Stimulated activated effector memory CD8-positive, alpha-beta T cell treated with anti-CD3 and anti-CD28 coated beads, Interleukin-12 subunit alpha, Interleukin-12 subunit beta, amount 100 ng/mL, for 72 hours (primary cell): ENCODE measurements at regions not wholly inside any gene's neighbourhood (a gene's known extent, or its start where the extent isn't known, plus 50 kb on each side); places are given as distances from the start of the nearest gene placed in this dataset.

ENCODE experiments used
- ATAC-seq: fragments of 150-1000 bp; cut with Tn5 transposase; 2 replicates; pipeline ENCODE4 v1.10.0; 2021
- DNase-seq, 2 donors: peaks; one replicate each; pipeline ENCODE4 v3.0.0; 2021 to 2022; ENCODE audit warnings: low spot score in 2 of 2
- H3K27ac Mint-ChIP-seq: one replicate; pipeline ENCODE4 v1.8.0; 2022; ENCODE audit warnings: mild to moderate bottlenecking, mixed read lengths
- H3K36me3 Mint-ChIP-seq: one replicate; pipeline ENCODE4 v1.8.0; 2022; ENCODE audit warnings: mild to moderate bottlenecking, mixed read lengths
- H3K4me1 Mint-ChIP-seq: one replicate; pipeline ENCODE4 v1.8.0; 2022; ENCODE audit warnings: mixed read lengths
- H3K4me3 Mint-ChIP-seq: one replicate; pipeline ENCODE4 v1.8.0; 2022; ENCODE audit warnings: mild to moderate bottlenecking, mixed read lengths
- H3K9me3 Mint-ChIP-seq: one replicate; pipeline ENCODE4 v1.8.0; 2022; ENCODE audit warnings: mixed read lengths

GRCh38 chr11:104402812-104403521, 239.0 kb upstream of the PDGFD start:
- no peak for DNase-seq
- Mint-ChIP-seq H3K27ac (no peak overlapping the region), H3K36me3 (no peaks in the 10 kb centered on the region), H3K9me3 (no peaks in the 10 kb centered on the region), H3K4me1 (no peaks in the 10 kb centered on the region), H3K4me3 (no peak overlapping the region)
- ATAC-seq, result peak; percentile 40

- Mint-ChIP-seq H3K36me3 (no peaks in the 10 kb centered on the region), H3K9me3 (no peaks in the 10 kb centered on the region), H3K4me1 (no peaks in the 10 kb centered on the region), H3K4me3 (no peak overlapping the region), H3K27ac (no peak overlapping the region)
- no peak for DNase-seq
- no peak for ATAC-seq
Measured at GRCh38 chr11:104394508-104394907, 230.6 kb upstream of the PDGFD start.

- Mint-ChIP-seq H3K4me3 (no peak overlapping the region), H3K27ac (no peak overlapping the region), H3K9me3 (no peaks in the 10 kb centered on the region), H3K4me1 (no peaks in the 10 kb centered on the region), H3K36me3 (no peaks in the 10 kb centered on the region)
- DNase-seq, result no peak
- ATAC-seq, result no peak
Measured at GRCh38 chr11:104390651-104391050, 226.7 kb upstream of the PDGFD start.

- no peaks in the 10 kb centered on the region for H3K9me3 Mint-ChIP-seq
- no peak for DNase-seq
- H3K36me3 Mint-ChIP-seq, result no peaks in the 10 kb centered on the region
- no peaks in the 10 kb centered on the region for H3K4me1 Mint-ChIP-seq
- H3K4me3 Mint-ChIP-seq, result no peak overlapping the region
- no peak for ATAC-seq
- H3K27ac Mint-ChIP-seq, result no peak overlapping the region
Measured at GRCh38 chr11:104385884-104386283, 221.9 kb upstream of the PDGFD start.

GRCh38 chr11:104380358-104380757, 216.4 kb upstream of the PDGFD start:
- Mint-ChIP-seq H3K27ac (no peak overlapping the region), H3K4me1 (no peaks in the 10 kb centered on the region), H3K36me3 (no peaks in the 10 kb centered on the region), H3K4me3 (no peak overlapping the region), H3K9me3 (no peaks in the 10 kb centered on the region)
- ATAC-seq (no peak), DNase-seq (no peak)

- H3K36me3 Mint-ChIP-seq, result no peaks in the 10 kb centered on the region
- H3K27ac Mint-ChIP-seq, result no peak overlapping the region
- no peak overlapping the region for H3K4me3 Mint-ChIP-seq
- DNase-seq (no peak), ATAC-seq (no peak)
- no peaks in the 10 kb centered on the region for H3K4me1 Mint-ChIP-seq
- H3K9me3 Mint-ChIP-seq, result no peaks in the 10 kb centered on the region
Measured at GRCh38 chr11:104372111-104372510, 208.2 kb upstream of the PDGFD start.

GRCh38 chr11:104370478-104370877, 206.5 kb upstream of the PDGFD start:
- ATAC-seq, result no peak
- no peaks in the 10 kb centered on the region for H3K4me1 Mint-ChIP-seq
- H3K9me3 Mint-ChIP-seq, result no peaks in the 10 kb centered on the region
- H3K4me3 Mint-ChIP-seq, result no peak overlapping the region
- no peak for DNase-seq
- H3K36me3 Mint-ChIP-seq, result no peaks in the 10 kb centered on the region
- no peak overlapping the region for H3K27ac Mint-ChIP-seq

GRCh38 chr11:104369761-104370160, 205.8 kb upstream of the PDGFD start:
- ATAC-seq, result no peak
- Mint-ChIP-seq H3K4me1 (no peaks in the 10 kb centered on the region), H3K4me3 (no peak overlapping the region), H3K36me3 (no peaks in the 10 kb centered on the region), H3K27ac (no peak overlapping the region), H3K9me3 (no peaks in the 10 kb centered on the region)
- no peak for DNase-seq

- no peak for ATAC-seq
Measured at GRCh38 chr11:104366321-104366734, 202.4 kb upstream of the PDGFD start.

GRCh38 chr11:104365676-104366075, 201.7 kb upstream of the PDGFD start:
- Mint-ChIP-seq H3K36me3 (no peaks in the 10 kb centered on the region), H3K27ac (no peak overlapping the region), H3K4me1 (no peaks in the 10 kb centered on the region), H3K4me3 (no peak overlapping the region), H3K9me3 (no peaks in the 10 kb centered on the region)
- no peak for DNase-seq
- ATAC-seq, result no peak

More at GRCh38 chr11:104366321-104366734, 202.4 kb upstream of the PDGFD start:
- Mint-ChIP-seq H3K4me3 (no peak overlapping the region), H3K27ac (no peak overlapping the region), H3K36me3 (no peaks in the 10 kb centered on the region), H3K9me3 (no peaks in the 10 kb centered on the region), H3K4me1 (no peaks in the 10 kb centered on the region)
- no peak for DNase-seq

- ATAC-seq, result no peak
- Mint-ChIP-seq H3K9me3 (no peaks in the 10 kb centered on the region), H3K27ac (no peak overlapping the region), H3K4me1 (no peaks in the 10 kb centered on the region), H3K4me3 (no peak overlapping the region), H3K36me3 (no peaks in the 10 kb centered on the region)
- DNase-seq, result no peak
Measured at GRCh38 chr11:104361975-104362374, 198.0 kb upstream of the PDGFD start.

GRCh38 chr11:104352036-104352435, 188.1 kb upstream of the PDGFD start:
- Mint-ChIP-seq H3K27ac (no peak overlapping the region), H3K9me3 (peaks cover 9% of the 10 kb centered on the region), H3K4me1 (no peaks in the 10 kb centered on the region), H3K4me3 (no peak overlapping the region), H3K36me3 (no peaks in the 10 kb centered on the region)
- ATAC-seq, result no peak
- no peak for DNase-seq

- ATAC-seq (no peak), DNase-seq (no peak)
- Mint-ChIP-seq H3K9me3 (no peaks in the 10 kb centered on the region), H3K36me3 (no peaks in the 10 kb centered on the region), H3K27ac (no peak overlapping the region), H3K4me3 (no peak overlapping the region), H3K4me1 (peaks cover 6% of the 10 kb centered on the region)
Measured at GRCh38 chr11:104343578-104343977, 179.6 kb upstream of the PDGFD start.

- H3K4me3 Mint-ChIP-seq, result no peak overlapping the region
- no peaks in the 10 kb centered on the region for H3K9me3 Mint-ChIP-seq
- H3K4me1 Mint-ChIP-seq, result peaks cover 6% of the 10 kb centered on the region
- DNase-seq, result no peak
- no peak overlapping the region for H3K27ac Mint-ChIP-seq
- ATAC-seq, result no peak
- H3K36me3 Mint-ChIP-seq, result no peaks in the 10 kb centered on the region
Measured at GRCh38 chr11:104340590-104340989, 176.6 kb upstream of the PDGFD start.

GRCh38 chr11:104339380-104339831, 175.5 kb upstream of the PDGFD start:
- H3K36me3 Mint-ChIP-seq, result no peaks in the 10 kb centered on the region
- no peaks in the 10 kb centered on the region for H3K9me3 Mint-ChIP-seq
- H3K4me1 Mint-ChIP-seq, result peaks cover 6% of the 10 kb centered on the region
- ATAC-seq, result peak; percentile 42
- no peak for DNase-seq
- no peak overlapping the region for H3K4me3 Mint-ChIP-seq
- no peak overlapping the region for H3K27ac Mint-ChIP-seq

GRCh38 chr11:104338186-104338585, 174.2 kb upstream of the PDGFD start:
- no peak overlapping the region for H3K27ac Mint-ChIP-seq
- ATAC-seq, result no peak
- H3K9me3 Mint-ChIP-seq, result peaks cover 2% of the 10 kb centered on the region
- peaks cover 6% of the 10 kb centered on the region for H3K4me1 Mint-ChIP-seq
- no peaks in the 10 kb centered on the region for H3K36me3 Mint-ChIP-seq
- DNase-seq, result no peak
- no peak overlapping the region for H3K4me3 Mint-ChIP-seq
